ENCODE measurements at regions not wholly inside any gene's neighbourhood (a gene's known extent, or its start where the extent isn't known, plus 50 kb on each side); places are given as distances from the start of the nearest gene placed in this dataset.

DNA sequence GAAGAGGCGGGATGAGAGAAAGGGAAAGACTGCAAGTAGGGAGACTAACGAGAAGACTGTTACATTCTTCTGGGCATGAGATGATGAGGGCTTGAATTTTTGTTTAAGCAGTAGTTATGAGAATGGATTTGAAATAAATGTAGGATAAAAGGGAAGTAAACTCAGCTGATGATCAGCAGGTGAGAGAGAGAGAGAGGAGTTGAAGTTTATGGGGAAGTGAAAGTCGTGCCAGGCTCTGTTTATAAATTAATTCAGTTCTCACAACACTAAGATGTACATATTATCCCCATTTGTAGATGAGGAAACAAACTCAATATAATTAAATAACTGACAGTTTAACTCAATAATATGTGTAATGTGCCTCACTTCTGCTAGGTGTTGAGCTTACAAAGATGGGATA lies 170.0 kb upstream of the RMST start (continued):
- no peak for TF ChIP-seq PBX3 (CRISPR knock-in tag; IDR thresholded peaks at IDR 0.05; ENCODE audit: borderline replicate concordance)
- TF ChIP-seq MXD1 (CRISPR knock-in tag; IDR thresholded peaks at IDR 0.05), result no peak
- no peak for TF ChIP-seq MEIS1 (CRISPR knock-in tag; IDR thresholded peaks at IDR 0.05; ENCODE audit: borderline replicate concordance)
- no peak for TF ChIP-seq ZNF781 (CRISPR knock-in tag; IDR thresholded peaks at IDR 0.05; ENCODE audit: borderline replicate concordance, not compliant biosample characterization)
- TF ChIP-seq HNRNPL (IDR thresholded peaks at IDR 0.05; ENCODE audit: low read depth, low read length), result no peak
- no peak for TF ChIP-seq PRDM4 (CRISPR knock-in tag; IDR thresholded peaks at IDR 0.05; ENCODE audit: borderline replicate concordance)
- TF ChIP-seq RARG (CRISPR knock-in tag; IDR thresholded peaks at IDR 0.05; ENCODE audit: low read depth), result no peak
- TF ChIP-seq ZFP1 (CRISPR knock-in tag; IDR thresholded peaks at IDR 0.05), result no peak

GRCh38 chr12:97293541-97293940 lies 169.1 kb upstream of the RMST start:
- Histone ChIP-seq H3K4me1 (ENCODE audit: insufficient read depth, low read length) (no peaks in the 10 kb centered on the region), H3K27ac (ENCODE audit: extremely low read length, insufficient read depth, low read length) (no peak overlapping the region), H3K27me3 (ENCODE audit: control insufficient read depth in 1 of 2, insufficient read depth in 2 of 2, low read length in 2 of 2) (no peaks in the 10 kb centered on the region), H3K79me2 (ENCODE audit: insufficient read depth, low read length) (no peaks in the 10 kb centered on the region), H2AFZ (ENCODE audit: low read length) (no peak overlapping the region), H3K4me3 (replicated peaks in 1 of 3; ENCODE audit: insufficient read depth in 1 of 3, low read depth in 2 of 3, low read length in 3 of 3) (no peak overlapping the region), H3K4me2 (ENCODE audit: low read depth, low read length) (no peak overlapping the region), H3K9ac (ENCODE audit: insufficient read depth, low read depth, low read length) (no peak overlapping the region), H4K20me1 (ENCODE audit: insufficient read depth, low read length) (no peaks in the 10 kb centered on the region), H3K36me3 (replicated peaks in 1 of 2; ENCODE audit: control insufficient read depth in 1 of 2, insufficient read depth in 2 of 2, low read length in 2 of 2) (no peaks in the 10 kb centered on the region), H3K9me3 (ENCODE audit: low read length) (peaks cover 9% of the 10 kb centered on the region; the same call in 1 of the 2 replicates)
- BruUV-seq (replicated peaks), result no TSS peak
- POLR2A ChIA-PET, result no interaction called here
- intact Hi-C loops (cut with micrococcal nuclease; ENCODE audit: unreplicated experiment) (no loop called here), in situ Hi-C loops (cut with HindIII; ENCODE audit: extremely low pct_ligation_motif_present, low pct_unique_long_range_greater_than_20kb) (no loop called here)
- FAIRE-seq (no peak), DNase-seq (ENCODE audit: low spot score) (no peak), ATAC-seq (no peak)
- WGBS (ENCODE audit: low lambda C conversion rate), result 0% methylated on average over 1 of the region's 1 CpG
- CTCF ChIA-PET (ENCODE audit: low intra/inter-chr PET ratio, low total read pairs), result no interaction called here
- TF ChIP-seq NFATC3 (CRISPR knock-in tag; IDR thresholded peaks at IDR 0.05), result no peak
- TF ChIP-seq NPAS2 (CRISPR knock-in tag; IDR thresholded peaks at IDR 0.05; ENCODE audit: borderline replicate concordance), result no peak
- TF ChIP-seq ZNF543 (CRISPR knock-in tag; IDR thresholded peaks at IDR 0.05), result no peak
- no peak for TF ChIP-seq GATA4 (IDR thresholded peaks at IDR 0.05; ENCODE audit: borderline replicate concordance, low read depth)
- no peak for TF ChIP-seq ONECUT2 (CRISPR knock-in tag; IDR thresholded peaks at IDR 0.05)
- TF ChIP-seq HOMEZ (CRISPR knock-in tag; IDR thresholded peaks at IDR 0.05; ENCODE audit: low read depth), result no peak
- no peak for TF ChIP-seq HMGXB4 (CRISPR knock-in tag; IDR thresholded peaks at IDR 0.05; ENCODE audit: borderline replicate concordance in 1 of 2, low read depth in 1 of 2)
- no peak for TF ChIP-seq ZNF335 (CRISPR knock-in tag; IDR thresholded peaks at IDR 0.05)
